Fibroblast of the aortic adventitia (primary cell): ENCODE measurements at regions not wholly inside any gene's neighbourhood (a gene's known extent, or its start where the extent isn't known, plus 50 kb on each side); places are given as distances from the start of the nearest gene placed in this dataset.
A peak's percentile ranks its signal among the peaks of the same experiment; 100 is the strongest.

Source experiments
- DNase-seq: peaks from one replicate; pipeline ENCODE4 v3.0.0-alpha.2; 2010; ENCODE audit warnings: low read depth
- H3K4me3 ChIP-seq: 2 replicates; pipeline ENCODE4 v1.5.1; 2011; ENCODE audit warnings: low read depth, mild to moderate bottlenecking, control low read depth, low read length, moderate library complexity
- CTCF ChIP-seq: IDR thresholded peaks from 2 replicates; pipeline ENCODE4 v1.5.1; 2011; ENCODE audit warnings: mild to moderate bottlenecking, low read length, control low read depth, inconsistent platforms; ENCODE audit not compliant: insufficient read depth

GRCh38 chr9:108708448-108708847, 147.3 kb downstream of the ACTL7B start:
- no peak for DNase-seq
- TF ChIP-seq CTCF: no peak
- no peak overlapping the region for H3K4me3 ChIP-seq

GRCh38 chr9:108707120-108707519, 148.7 kb downstream of the ACTL7B start:
- H3K4me3 ChIP-seq: no peak overlapping the region
- TF ChIP-seq CTCF: no peak
- DNase-seq: no peak

GRCh38 chr9:108704156-108704852, 151.5 kb downstream of the ACTL7B start:
- peak; percentile 30 for DNase-seq
- TF ChIP-seq CTCF: no peak
- no peak overlapping the region for H3K4me3 ChIP-seq

GRCh38 chr9:108703429-108703828, 152.4 kb downstream of the ACTL7B start:
- H3K4me3 ChIP-seq: no peak overlapping the region
- TF ChIP-seq CTCF: no peak
- DNase-seq: no peak

- H3K4me3 ChIP-seq: no peak overlapping the region
- no peak for TF ChIP-seq CTCF
- DNase-seq: no peak
These were observed 153.1 kb downstream of the ACTL7B start for GRCh38 chr9:108702681-108703080.

- H3K4me3 ChIP-seq: no peak overlapping the region
- no peak for DNase-seq
- TF ChIP-seq CTCF: no peak
These were observed 157.0 kb downstream of the ACTL7B start for GRCh38 chr9:108698801-108699200.

GRCh38 chr9:108698231-108698630, 157.6 kb downstream of the ACTL7B start:
- no peak for DNase-seq
- TF ChIP-seq CTCF: no peak
- no peak overlapping the region for H3K4me3 ChIP-seq
